ENCODE measurements at regions not wholly inside any gene's neighbourhood (a gene's known extent, or its start where the extent isn't known, plus 50 kb on each side); places are given as distances from the start of the nearest gene placed in this dataset.
"Not testable (repeated sequence)": the region's sequence is repeated elsewhere in the genome, so short reads cannot be mapped to it uniquely, and the experiment has no call there.

DNA sequence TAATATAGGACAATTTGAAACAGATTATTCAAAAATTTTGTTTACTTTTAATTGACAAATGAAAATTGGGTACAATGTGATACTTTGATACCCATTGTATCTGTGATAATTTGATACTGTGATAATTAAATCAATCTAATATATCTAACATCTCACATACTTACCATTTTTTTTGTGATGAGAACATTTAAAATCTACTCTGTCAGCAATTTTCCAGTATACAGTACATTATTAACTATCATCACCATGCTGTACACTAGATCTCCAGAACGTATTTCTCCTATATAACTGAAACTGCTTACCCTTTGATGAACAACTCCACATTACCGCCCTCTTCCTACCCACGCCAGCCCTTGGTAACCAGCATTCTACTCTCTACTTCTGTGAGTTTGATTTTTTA, 139.7 kb upstream of the TFPI start:
- in situ Hi-C loops (cut with MboI; ENCODE audit: low sequenced_read_pairs in 4 of 4): no loop called here
- TF ChIP-seq POLR2A (IDR thresholded peaks at IDR 0.05): no peak
- no peak for TF ChIP-seq CTCF (IDR thresholded peaks at IDR 0.05 in 4 of 5, conservative IDR thresholded peaks at IDR 0.05 in 1 of 5)

DNA sequence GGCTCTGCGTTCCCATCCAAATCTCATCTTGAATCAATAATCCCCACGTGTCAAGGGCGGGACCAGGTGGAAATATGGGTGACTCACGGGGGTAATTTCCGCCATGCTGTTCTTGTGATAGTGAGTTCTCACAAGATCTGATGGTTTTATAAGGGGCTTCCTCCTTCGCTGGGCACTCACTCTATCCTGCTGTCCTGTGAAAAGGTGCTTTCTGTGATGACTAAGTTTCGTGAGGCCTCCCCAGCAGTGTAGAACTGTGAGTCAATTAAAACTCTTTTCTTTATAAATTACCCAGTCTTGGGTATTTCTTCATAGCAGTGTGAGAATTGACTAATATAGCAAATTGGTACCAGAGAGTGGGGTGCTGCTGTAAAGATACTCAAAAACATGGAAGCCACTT, 142.4 kb upstream of the TFPI start:
- H3K27ac ChIP-seq; H3K9me3 ChIP-seq; intact Hi-C loops (cut with DNase I; ENCODE audit: low total_unique reads); H3K27me3 ChIP-seq; DNase-seq; H3K4me1 ChIP-seq; in situ Hi-C loops (cut with MboI; ENCODE audit: low sequenced_read_pairs in 4 of 4); ATAC-seq; H3K4me3 ChIP-seq; H3K36me3 ChIP-seq: not testable (repeated sequence)

More for the DNA sequence above, 139.7 kb upstream of the TFPI start:
- ATAC-seq: no peak
- Histone ChIP-seq H3K9me3 (no peaks in the 10 kb centered on the region), H3K27ac (no peak overlapping the region), H3K4me1 (no peaks in the 10 kb centered on the region), H3K36me3 (no peaks in the 10 kb centered on the region), H3K4me3 (no peak overlapping the region), H3K27me3 (no peaks in the 10 kb centered on the region)
- intact Hi-C loops (cut with DNase I; ENCODE audit: low total_unique reads): no loop called here
- no peak for DNase-seq

GRCh38 chr2:187698374-187699110, 144.3 kb upstream of the TFPI start:
- ATAC-seq: no peak
- in situ Hi-C loops (cut with MboI; ENCODE audit: low sequenced_read_pairs in 4 of 4) (no loop called here), intact Hi-C loops (cut with DNase I; ENCODE audit: low total_unique reads) (no loop called here)
- H3K9me3 ChIP-seq: no peaks in the 10 kb centered on the region
- TF ChIP-seq CTCF (IDR thresholded peaks at IDR 0.05 in 4 of 5, conservative IDR thresholded peaks at IDR 0.05 in 1 of 5) (no peak), POLR2A (IDR thresholded peaks at IDR 0.05) (no peak)
- H3K36me3 ChIP-seq: no peaks in the 10 kb centered on the region
- no peaks in the 10 kb centered on the region for H3K4me1 ChIP-seq
- H3K27me3 ChIP-seq: no peaks in the 10 kb centered on the region
- no peak overlapping the region for H3K4me3 ChIP-seq
- DNase-seq: no peak
- H3K27ac ChIP-seq: no peak overlapping the region

DNA sequence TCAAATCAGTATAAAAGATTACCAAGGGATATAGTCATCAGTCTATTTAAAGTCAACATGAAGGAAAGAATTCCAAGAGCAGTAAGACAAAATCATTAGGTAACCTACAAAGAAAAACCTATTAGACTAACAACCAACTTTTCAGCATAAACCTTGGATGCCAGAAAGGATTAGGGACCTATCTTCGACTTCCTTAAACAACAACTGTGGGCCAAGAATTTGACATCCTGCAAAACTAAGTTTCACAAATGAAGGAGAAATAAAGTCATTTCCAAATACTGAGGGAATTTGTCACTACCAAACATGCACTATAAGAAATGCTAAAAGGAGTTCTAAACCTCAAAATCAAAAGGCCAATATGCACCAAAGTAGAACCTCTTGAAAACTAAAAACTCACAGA, 147.9 kb upstream of the TFPI start:
- H3K9me3 ChIP-seq: no peaks in the 10 kb centered on the region
- no peak overlapping the region for H3K4me3 ChIP-seq
- TF ChIP-seq POLR2A (IDR thresholded peaks at IDR 0.05): no peak
- no peak for TF ChIP-seq CTCF (IDR thresholded peaks at IDR 0.05 in 4 of 5, conservative IDR thresholded peaks at IDR 0.05 in 1 of 5)
- no peaks in the 10 kb centered on the region for H3K27me3 ChIP-seq
- intact Hi-C loops (cut with DNase I; ENCODE audit: low total_unique reads): no loop called here
- in situ Hi-C loops (cut with MboI; ENCODE audit: low sequenced_read_pairs in 4 of 4): no loop called here
- no peak overlapping the region for H3K27ac ChIP-seq
- no peaks in the 10 kb centered on the region for H3K36me3 ChIP-seq
- H3K4me1 ChIP-seq: no peaks in the 10 kb centered on the region
- ATAC-seq: no peak
- no peak for DNase-seq

DNA sequence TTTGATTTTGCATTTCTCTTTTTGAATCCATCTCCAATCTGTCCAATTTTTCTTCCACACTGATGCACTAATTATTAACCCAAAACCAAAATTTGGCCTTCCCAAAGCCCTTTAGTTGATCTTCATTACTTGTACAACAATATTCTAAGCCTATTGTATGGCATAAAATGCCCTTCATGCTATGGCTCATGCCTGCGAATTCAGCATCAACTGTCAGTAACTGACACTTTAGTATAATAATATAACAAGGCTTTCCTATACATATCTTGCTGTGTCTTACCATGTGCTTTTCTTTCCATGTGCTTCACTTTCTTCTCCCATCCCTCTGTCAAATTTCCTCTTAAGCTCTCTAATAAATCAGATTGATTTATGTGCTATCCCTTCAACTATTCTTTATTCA, 154.0 kb upstream of the TFPI start:
- intact Hi-C loops (cut with DNase I; ENCODE audit: low total_unique reads): no loop called here
- H3K4me3 ChIP-seq: no peak overlapping the region
- H3K9me3 ChIP-seq: no peaks in the 10 kb centered on the region
- in situ Hi-C loops (cut with MboI; ENCODE audit: low sequenced_read_pairs in 4 of 4): no loop called here
- H3K36me3 ChIP-seq: no peaks in the 10 kb centered on the region
- ATAC-seq: no peak
- H3K27ac ChIP-seq: no peak overlapping the region
- no peaks in the 10 kb centered on the region for H3K4me1 ChIP-seq
- TF ChIP-seq POLR2A (IDR thresholded peaks at IDR 0.05): no peak
- H3K27me3 ChIP-seq: no peaks in the 10 kb centered on the region
- no peak for DNase-seq

GRCh38 chr2:187709065-187709464, 154.8 kb upstream of the TFPI start:
- intact Hi-C loops (cut with DNase I; ENCODE audit: low total_unique reads) (no loop called here), in situ Hi-C loops (cut with MboI; ENCODE audit: low sequenced_read_pairs in 4 of 4) (no loop called here)
- Histone ChIP-seq H3K27me3 (no peaks in the 10 kb centered on the region), H3K9me3 (no peaks in the 10 kb centered on the region), H3K4me3 (no peak overlapping the region), H3K36me3 (no peaks in the 10 kb centered on the region), H3K27ac (no peak overlapping the region), H3K4me1 (no peaks in the 10 kb centered on the region)
- no peak for ATAC-seq
- DNase-seq: no peak
- no peak for TF ChIP-seq POLR2A (IDR thresholded peaks at IDR 0.05)
- no peak for TF ChIP-seq CTCF (IDR thresholded peaks at IDR 0.05 in 4 of 5, conservative IDR thresholded peaks at IDR 0.05 in 1 of 5)

Data from gastrocnemius medialis (tissue), 4 donors.